ENCODE measurements at regions not wholly inside any gene's neighbourhood (a gene's known extent, or its start where the extent isn't known, plus 50 kb on each side); places are given as distances from the start of the nearest gene placed in this dataset.

GRCh38 chr4:37160653-37161052 is 83.9 kb upstream of the NWD2 start:
- TF ChIP-seq CTCF (conservative IDR thresholded peaks at IDR 0.05): no peak
- H3K27ac ChIP-seq: no peak overlapping the region

GRCh38 chr4:37165844-37166243 is 78.7 kb upstream of the NWD2 start:
- H3K27ac ChIP-seq: no peak overlapping the region

GRCh38 chr4:37169956-37170355 is 74.6 kb upstream of the NWD2 start:
- no peak for TF ChIP-seq CTCF (conservative IDR thresholded peaks at IDR 0.05)
- no peak overlapping the region for H3K27ac ChIP-seq

More at GRCh38 chr4:37165844-37166243, 78.7 kb upstream of the NWD2 start:
- no peak for TF ChIP-seq CTCF (conservative IDR thresholded peaks at IDR 0.05)

GRCh38 chr4:37188100-37188499 is 56.4 kb upstream of the NWD2 start:
- TF ChIP-seq CTCF (conservative IDR thresholded peaks at IDR 0.05): no peak
- no peak overlapping the region for H3K27ac ChIP-seq

Data from VCaP (cell line).